ENCODE measurements at regions not wholly inside any gene's neighbourhood (a gene's known extent, or its start where the extent isn't known, plus 50 kb on each side); places are given as distances from the start of the nearest gene placed in this dataset.

DNA sequence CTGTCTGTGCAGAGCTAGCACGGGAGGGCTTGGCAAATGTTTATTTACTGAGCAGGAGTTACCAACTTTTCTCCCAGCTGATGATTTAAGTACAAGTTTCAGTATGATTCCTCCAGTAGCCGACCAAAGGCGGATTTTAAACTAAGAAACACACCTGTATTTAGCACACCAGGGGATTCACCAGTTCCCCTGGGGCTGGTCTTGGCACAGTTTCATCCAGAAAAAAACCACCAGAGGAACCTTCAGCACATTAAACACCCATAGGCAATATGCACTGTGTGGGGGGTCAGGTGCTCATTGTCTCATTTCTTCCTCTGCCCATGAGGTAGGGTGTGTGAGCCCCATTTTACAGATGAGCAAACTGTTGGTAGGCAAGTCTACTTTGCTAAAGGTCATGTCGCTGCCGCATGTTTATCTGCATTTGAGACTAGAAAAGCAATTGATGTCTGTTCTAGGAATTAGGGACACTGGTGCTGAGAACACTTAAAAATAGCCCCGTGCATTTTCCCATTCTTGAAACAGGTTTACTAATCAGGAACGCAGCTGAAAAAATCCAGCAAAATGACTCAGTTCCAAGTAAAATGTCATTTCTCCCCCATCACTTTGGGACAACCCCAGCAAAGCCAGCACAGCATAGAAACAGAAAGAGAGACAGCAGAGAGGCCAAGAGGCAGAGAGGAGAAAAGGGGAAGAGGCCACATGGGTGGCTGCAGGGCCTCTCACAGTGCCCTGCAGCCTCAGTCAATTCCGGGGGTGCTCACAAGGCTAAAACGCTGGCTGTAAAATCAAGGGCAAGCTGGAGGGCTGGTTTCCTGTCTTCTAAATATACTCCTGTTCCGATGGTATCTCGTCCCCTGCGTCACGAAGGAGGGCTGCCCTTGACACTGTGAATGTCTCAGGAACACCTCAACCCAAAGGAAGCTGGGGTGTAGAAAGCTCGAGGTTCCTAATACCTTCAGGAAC is 166.8 kb upstream of the ID2 start:
- peak in 6 of 14 donors; percentile 18 to 51 (median 36) for DNase-seq

- no peak for DNase-seq
Measured at GRCh38 chr2:8515864-8516533, 165.9 kb upstream of the ID2 start.

- DNase-seq: no peak
Measured at GRCh38 chr2:8517850-8518498, 163.9 kb upstream of the ID2 start.

- no peak for DNase-seq
Measured at GRCh38 chr2:8518979-8519668, 162.7 kb upstream of the ID2 start.

- no peak for DNase-seq
Measured at GRCh38 chr2:8520791-8521344, 161.0 kb upstream of the ID2 start.

DNA sequence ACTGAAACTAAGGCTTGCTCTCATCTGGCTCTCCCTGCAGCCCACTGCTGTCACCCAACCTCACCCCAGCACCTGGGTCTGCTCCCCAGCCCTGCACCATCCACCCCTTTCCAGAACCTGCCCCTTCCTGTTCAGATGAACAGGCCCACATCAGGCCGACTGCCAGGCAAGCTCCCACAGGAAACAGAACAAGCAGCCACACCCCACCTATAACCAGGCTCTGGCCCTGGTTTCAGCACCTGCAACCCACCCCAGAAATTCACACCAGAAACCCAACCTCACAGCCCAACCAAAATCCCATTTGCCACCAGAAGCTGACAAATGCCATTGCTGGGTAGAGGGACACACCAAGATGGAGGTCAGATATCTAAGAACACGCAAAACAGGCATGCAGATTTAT is 159.2 kb upstream of the ID2 start:
- no peak for DNase-seq

DNA sequence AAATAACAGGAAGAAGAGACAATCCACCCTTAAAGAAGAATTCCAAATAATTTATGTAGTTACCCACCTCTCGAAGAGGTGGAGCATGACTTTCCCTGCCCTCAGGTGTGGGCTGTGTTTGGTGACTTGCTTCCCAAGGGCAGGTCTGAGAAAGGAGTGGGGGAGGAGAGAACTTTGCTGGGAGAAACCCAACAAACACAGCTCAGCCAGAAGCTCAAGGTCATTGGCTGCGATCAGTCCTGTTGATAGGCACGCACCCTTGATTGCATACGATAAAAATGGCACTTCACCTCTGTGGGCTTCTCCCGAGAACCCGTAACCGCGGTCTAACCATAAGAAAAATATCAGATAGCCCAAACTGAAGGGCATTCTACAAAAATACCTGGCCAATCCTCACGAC is 157.5 kb upstream of the ID2 start:
- DNase-seq: no peak

GRCh38 chr2:8524823-8525222 is 157.0 kb upstream of the ID2 start:
- no peak for DNase-seq

GRCh38 chr2:8525236-8525581 is 156.6 kb upstream of the ID2 start:
- DNase-seq: no peak

- peak in 8 of 14 donors; percentile 38 to 71 (median 55) for DNase-seq
Measured at GRCh38 chr2:8525582-8526402, 156.1 kb upstream of the ID2 start.

DNA sequence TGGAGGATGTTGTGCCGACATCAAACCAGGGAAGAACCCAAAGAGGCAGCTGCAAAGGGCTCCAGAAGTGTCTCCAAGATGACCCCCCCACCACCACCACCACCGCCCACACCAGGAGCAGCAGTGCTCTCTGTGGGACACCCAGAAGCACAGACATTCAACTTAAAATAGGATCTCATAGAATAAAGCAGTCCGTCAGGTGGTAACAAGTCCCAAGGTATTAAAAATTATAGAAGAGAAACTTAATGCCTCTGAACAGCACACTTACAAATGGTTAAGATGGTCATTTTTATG is 155.5 kb upstream of the ID2 start:
- DNase-seq: no peak

DNA sequence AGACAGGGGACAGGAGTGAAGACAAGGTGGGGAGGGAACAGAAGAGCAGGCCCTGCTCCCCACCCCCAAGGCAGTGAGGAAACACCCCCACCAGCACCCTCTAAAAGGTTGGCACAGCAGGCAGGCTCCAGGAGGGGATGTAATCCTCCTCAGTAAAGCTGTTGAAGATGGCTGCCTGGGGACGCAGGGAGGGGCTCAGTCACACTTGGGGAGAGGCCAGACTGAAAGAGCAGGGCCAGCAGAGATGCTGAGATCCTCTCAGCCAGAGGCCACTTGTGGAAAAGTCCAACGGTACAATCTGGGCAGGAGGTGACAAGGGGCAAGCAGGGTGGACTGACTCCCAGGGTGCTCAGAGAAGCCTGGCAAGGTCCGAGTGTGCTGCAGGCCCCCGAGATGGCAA is 154.8 kb upstream of the ID2 start:
- no peak for DNase-seq

- no peak for DNase-seq
Measured at GRCh38 chr2:8527676-8528075, 154.2 kb upstream of the ID2 start.

DNA sequence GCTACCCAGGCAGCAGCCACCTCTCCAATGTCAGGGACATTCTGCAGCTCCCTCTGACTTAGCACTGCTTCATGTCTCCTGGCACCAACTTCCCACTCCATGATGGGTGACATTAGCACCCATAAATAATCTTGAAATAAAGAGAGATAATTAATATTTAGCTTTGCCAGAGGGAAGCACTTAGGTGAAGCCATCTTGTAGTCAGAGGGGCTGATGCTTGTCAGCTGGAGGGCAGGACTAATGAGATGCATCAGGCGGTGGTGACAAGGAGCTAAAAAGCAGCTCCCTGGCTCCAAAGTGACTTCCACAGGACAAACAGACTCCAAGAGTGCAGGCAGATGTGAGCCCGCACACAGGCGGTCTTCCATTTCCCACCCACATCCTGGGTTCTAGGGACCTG is 153.0 kb upstream of the ID2 start:
- no peak for DNase-seq

- DNase-seq: no peak
Measured at GRCh38 chr2:8529706-8530277, 152.1 kb upstream of the ID2 start.

- DNase-seq: no peak
Measured at GRCh38 chr2:8531481-8531880, 150.4 kb upstream of the ID2 start.

DNA sequence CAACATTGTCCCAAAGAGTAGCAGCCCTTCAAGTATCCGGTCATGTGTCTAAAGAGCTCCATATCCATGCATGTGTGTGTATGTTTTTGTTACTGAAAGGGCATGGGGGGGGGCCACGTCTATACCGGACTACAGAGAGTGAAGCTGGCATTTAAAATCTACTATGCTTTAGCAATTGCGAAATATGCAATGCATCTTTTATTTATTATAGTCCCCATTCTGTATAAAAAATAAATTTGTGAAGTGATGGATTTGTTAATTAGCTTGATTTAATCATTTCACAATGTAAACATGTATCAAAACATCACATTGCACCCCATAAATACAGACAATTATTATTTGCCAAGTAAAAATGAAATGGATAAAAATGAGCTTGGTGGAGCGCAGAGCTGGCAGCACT is 149.4 kb upstream of the ID2 start:
- DNase-seq: no peak

- no peak for DNase-seq
Measured at GRCh38 chr2:8533923-8534322, 147.9 kb upstream of the ID2 start.

DNA sequence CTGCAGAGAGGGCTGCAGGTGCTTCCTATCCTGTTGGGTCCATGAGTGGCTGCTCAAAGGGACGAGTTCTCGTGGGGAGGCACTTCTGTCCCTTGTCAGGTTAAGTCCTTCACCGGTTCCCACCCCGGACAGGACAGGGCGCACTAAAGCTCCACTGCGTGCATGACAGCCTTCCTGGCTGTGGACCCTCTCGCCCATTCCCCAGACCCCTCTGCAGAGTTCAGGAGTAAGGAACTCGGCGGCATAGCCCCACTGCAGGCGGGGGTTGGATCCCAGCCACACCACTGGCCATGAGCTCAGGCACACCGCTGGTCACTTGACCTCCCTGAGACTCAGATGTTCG is 147.5 kb upstream of the ID2 start:
- DNase-seq: no peak

- peak in 10 of 14 donors; percentile 40 to 88 (median 76) for DNase-seq
Measured at GRCh38 chr2:8534729-8535468, 147.0 kb upstream of the ID2 start.

DNA sequence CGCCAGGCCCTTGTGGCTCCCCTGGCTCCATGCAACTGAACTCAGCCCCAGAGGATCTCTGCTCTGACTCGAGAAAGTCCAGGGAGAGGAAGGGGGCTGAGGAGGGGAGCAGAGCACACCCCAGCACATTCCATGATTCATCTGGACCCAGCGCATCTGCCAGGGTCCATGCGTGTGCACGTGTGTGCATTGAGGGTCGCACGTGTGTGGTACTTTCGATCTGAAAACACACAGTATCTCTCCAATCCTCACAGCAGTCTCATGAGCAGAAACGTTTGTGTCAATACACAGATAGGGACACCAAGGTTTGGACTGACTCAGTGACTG is 146.4 kb upstream of the ID2 start:
- no peak for DNase-seq
